Colonic mucosa (tissue), 4 donors: ENCODE measurements at regions not wholly inside any gene's neighbourhood (a gene's known extent, or its start where the extent isn't known, plus 50 kb on each side); places are given as distances from the start of the nearest gene placed in this dataset.

ENCODE experiments used
- DNase-seq: peaks from one replicate; pipeline ENCODE4 v3.0.0-alpha.2; 2020
- H3K27ac ChIP-seq: fragments of 200-600 bp; one replicate; pipeline ENCODE4 v1.8.0; 2021
- H3K27me3 ChIP-seq: fragments of 200-600 bp; one replicate; pipeline ENCODE4 v1.8.0; 2021
- H3K36me3 ChIP-seq: fragments of 200-600 bp; one replicate; pipeline ENCODE4 v1.8.0; 2021
- H3K4me1 ChIP-seq: fragments of 200-600 bp; one replicate; pipeline ENCODE4 v1.8.0; 2021; ENCODE audit warnings: mild to moderate bottlenecking
- H3K4me3 ChIP-seq: fragments of 200-600 bp; one replicate; pipeline ENCODE4 v1.8.0; 2021
- H3K9ac ChIP-seq, 2 donors: one replicate each; pipeline ENCODE4 v1.7.0; 2013; ENCODE audit warnings: control low read depth in 2 of 2, low read depth in 2 of 2, low read length in 2 of 2
- H3K9me3 ChIP-seq: fragments of 200-600 bp; one replicate; pipeline ENCODE4 v1.8.0; 2021
- intact Hi-C: fragments of 100-400 bp; cut with DNase I; formaldehyde crosslinking; loops from one replicate; pipeline ENCODE4 v1.14.1; 2022
- TF ChIP-seq, protein P1 (sequence below): fragments of 200-600 bp; IDR thresholded peaks from one replicate; pipeline ENCODE4 v1.8.0; 2022; ENCODE audit warnings: antibody characterized with exemption, mild to moderate bottlenecking
- donor health status: healthy.
- donor health status: DM: no; HTN: no; CAD: no.
- donor health status: DM: no; HTN: no; CAD: no.

DNA sequence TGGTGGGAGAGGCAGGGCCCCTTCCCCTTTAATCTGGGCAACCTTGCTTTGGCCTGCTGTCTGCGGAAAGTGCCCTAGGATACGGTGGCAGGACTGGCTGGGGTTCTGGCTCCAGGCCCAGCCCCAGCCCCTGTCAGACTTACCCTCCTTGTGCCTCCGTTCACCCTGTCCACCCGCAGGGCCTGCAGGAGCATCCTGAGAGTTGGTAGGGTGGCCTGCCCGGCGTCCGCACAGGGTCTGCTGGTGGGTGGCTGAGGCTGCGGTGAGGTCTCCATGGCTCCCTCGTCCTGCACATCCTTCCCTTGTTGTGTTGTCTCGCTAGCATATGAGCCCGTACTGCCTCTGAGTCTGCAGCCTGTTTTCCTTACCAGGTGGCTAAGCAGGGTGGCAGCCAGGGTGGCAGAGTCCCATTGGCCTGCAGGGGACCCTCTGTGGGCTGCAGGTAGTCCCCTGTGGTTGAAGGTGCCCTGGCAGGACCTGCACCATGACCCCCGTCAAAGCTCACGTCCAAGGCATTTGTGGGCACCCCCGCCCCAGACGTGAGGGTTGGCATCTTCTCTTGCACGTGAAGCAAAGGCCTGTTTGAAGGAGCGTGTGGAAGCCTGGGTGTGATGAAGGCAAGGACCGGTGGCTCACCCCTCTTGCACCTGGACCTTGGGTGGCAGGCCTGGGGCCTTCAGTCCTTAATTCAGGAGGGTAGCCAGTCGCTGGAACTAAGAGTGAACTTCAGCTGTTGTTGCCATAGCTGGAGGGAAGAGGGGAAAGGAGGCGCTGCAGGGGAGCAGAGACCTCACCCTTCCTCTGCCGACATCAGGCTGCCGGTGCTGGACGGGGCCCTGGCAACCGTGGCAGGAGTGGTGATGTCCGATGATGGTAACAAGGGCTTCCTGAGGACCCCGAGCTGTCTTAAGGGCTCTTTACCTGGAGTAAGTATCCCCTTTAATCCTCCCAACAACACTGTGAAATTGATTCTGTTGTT lies 293.7 kb downstream of the SEC14L1 start:
- H3K27me3 ChIP-seq = no peaks in the 10 kb centered on the region
- H3K4me3 ChIP-seq = no peak overlapping the region
- H3K4me1 ChIP-seq = peaks cover 21% of the 10 kb centered on the region
- TF ChIP-seq, protein P1, sequence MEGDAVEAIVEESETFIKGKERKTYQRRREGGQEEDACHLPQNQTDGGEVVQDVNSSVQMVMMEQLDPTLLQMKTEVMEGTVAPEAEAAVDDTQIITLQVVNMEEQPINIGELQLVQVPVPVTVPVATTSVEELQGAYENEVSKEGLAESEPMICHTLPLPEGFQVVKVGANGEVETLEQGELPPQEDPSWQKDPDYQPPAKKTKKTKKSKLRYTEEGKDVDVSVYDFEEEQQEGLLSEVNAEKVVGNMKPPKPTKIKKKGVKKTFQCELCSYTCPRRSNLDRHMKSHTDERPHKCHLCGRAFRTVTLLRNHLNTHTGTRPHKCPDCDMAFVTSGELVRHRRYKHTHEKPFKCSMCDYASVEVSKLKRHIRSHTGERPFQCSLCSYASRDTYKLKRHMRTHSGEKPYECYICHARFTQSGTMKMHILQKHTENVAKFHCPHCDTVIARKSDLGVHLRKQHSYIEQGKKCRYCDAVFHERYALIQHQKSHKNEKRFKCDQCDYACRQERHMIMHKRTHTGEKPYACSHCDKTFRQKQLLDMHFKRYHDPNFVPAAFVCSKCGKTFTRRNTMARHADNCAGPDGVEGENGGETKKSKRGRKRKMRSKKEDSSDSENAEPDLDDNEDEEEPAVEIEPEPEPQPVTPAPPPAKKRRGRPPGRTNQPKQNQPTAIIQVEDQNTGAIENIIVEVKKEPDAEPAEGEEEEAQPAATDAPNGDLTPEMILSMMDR = no peak
- H3K27ac ChIP-seq = peak overlapping the region; percentile 40
- DNase-seq = no peak
- H3K9ac ChIP-seq = peak overlapping the region in 1 of 2 donors; percentile 30
- no peaks in the 10 kb centered on the region for H3K9me3 ChIP-seq
- intact Hi-C loops = no loop called here
- no peaks in the 10 kb centered on the region for H3K36me3 ChIP-seq

DNA sequence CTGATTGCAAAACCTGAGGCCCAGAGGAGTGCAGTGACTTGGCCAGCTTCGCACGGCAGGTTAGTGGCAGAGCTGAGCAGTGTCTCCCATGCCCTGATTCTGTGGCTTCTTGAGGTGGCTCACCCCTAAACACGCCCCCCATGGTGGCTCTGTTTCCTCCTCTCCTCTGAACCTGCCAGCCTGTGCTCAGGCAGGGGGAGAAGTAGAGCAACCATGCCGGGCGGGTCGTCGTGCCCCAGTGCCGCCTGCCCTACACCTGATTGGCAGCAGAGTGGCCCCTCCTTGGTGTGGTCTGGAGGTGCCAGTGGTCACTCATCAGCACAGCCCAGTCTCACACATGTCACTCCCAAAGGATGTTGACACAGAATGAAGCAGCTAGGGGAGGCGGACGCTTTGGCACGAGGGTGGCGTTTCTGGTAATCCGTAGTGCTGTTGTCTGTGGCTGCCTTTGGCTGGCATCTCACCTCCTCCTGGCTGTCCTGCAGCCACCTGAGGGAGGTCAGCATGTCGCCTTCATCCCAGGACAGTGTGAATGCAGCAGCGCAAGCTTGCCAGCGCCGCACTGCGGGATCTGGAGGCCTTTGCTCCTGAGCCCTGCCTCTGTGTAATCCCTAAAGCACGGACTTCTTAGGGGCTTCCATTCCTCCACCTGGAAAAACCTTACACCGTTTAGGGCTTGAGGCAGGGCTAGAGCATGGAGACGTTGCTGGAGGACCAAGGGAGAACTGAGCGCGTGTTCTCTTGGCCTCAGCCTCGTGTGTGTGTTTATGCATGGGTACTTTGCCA lies 294.7 kb downstream of the SEC14L1 start:
- TF ChIP-seq, protein P1 = no peak
- H3K36me3 ChIP-seq = no peaks in the 10 kb centered on the region
- no peak overlapping the region for H3K27ac ChIP-seq
- DNase-seq = no peak
- no peaks in the 10 kb centered on the region for H3K9me3 ChIP-seq
- no peaks in the 10 kb centered on the region for H3K27me3 ChIP-seq
- peaks cover 26% of the 10 kb centered on the region for H3K4me1 ChIP-seq
- H3K9ac ChIP-seq = peak overlapping the region in 1 of 2 donors; percentile 7
- intact Hi-C loops = no loop called here
- H3K4me3 ChIP-seq = no peak overlapping the region

DNA sequence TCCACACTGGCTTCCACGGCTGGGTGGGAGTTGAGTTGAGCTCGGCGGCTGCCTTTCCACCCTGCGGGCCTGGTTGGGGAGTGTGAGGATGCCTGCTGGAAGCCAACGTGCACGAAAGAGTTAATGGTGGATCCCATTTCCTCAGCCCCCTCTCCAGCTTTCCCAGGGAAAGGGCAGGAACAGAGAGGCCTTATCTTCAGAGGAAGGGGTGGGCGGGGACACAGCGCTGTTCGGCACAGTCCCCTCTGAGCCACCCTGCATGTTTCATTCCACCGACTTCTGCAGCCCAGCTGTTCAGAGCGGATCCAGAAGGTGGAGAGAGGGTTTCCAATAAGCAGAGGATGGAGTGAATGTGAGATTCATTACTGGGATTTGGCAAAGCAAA lies 295.3 kb downstream of the SEC14L1 start:
- TF ChIP-seq, protein P1 = no peak
- H3K36me3 ChIP-seq = no peaks in the 10 kb centered on the region
- intact Hi-C loops = no loop called here
- peaks cover 31% of the 10 kb centered on the region for H3K4me1 ChIP-seq
- H3K9me3 ChIP-seq = no peaks in the 10 kb centered on the region
- peak overlapping the region; percentile 28 for H3K27ac ChIP-seq
- no peak overlapping the region for H3K4me3 ChIP-seq
- no peak for DNase-seq
- H3K9ac ChIP-seq = peak overlapping the region in 1 of 2 donors; percentile 7
- H3K27me3 ChIP-seq = no peaks in the 10 kb centered on the region

DNA sequence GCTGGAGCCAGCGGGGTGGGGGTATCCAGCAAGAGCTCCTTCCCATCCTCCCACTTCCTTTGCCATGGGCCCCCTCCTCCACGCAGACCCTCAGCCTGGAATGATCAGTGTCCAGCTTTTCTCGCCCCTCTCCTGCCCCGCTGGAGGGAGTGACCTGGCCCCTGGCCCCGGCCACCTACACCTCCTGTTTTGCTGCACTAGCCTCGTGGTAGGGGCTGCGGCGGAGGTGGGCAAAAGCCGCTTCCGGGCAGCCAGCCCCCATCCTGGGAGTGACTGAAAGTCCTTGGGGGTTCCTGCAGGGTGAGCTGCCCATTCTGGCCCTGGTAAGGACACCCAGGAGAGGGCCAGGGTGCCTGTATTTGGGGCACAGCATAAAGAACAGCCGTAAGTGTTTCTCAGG lies 295.7 kb downstream of the SEC14L1 start:
- no peak overlapping the region for H3K4me3 ChIP-seq
- H3K4me1 ChIP-seq = peaks cover 31% of the 10 kb centered on the region
- DNase-seq = no peak
- H3K27ac ChIP-seq = peak overlapping the region; percentile 28
- TF ChIP-seq, protein P1 = no peak
- intact Hi-C loops = no loop called here
- H3K9me3 ChIP-seq = no peaks in the 10 kb centered on the region
- H3K36me3 ChIP-seq = no peaks in the 10 kb centered on the region
- no peaks in the 10 kb centered on the region for H3K27me3 ChIP-seq
- H3K9ac ChIP-seq = peak overlapping the region in 1 of 2 donors; percentile 24

DNA sequence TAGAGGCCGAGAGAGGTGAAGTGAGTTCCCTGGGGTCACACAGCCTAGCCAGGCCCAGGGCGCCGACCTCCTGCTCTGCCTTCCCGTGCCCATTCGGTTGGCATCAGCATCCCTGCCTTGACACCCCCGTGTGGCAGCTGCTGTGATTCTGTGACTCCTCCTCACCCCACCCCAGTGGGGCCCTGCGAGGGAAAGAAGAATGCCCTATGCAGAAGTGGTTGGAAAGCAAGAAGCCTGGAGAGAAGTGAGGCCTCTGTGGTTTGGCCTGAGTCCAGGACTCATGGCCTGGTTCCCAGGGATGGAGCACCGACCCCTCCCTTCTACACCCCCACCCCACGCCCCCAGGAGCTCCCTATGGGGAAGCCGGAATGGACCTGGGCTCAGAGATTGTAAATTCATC lies 296.2 kb downstream of the SEC14L1 start:
- intact Hi-C loops = no loop called here
- Histone ChIP-seq H3K27me3 (no peaks in the 10 kb centered on the region), H3K36me3 (no peaks in the 10 kb centered on the region), H3K27ac (peak overlapping the region; percentile 28), H3K4me3 (no peak overlapping the region), H3K9me3 (no peaks in the 10 kb centered on the region), H3K9ac (peak overlapping the region in 1 of 2 donors; percentile 24), H3K4me1 (peaks cover 31% of the 10 kb centered on the region)
- peak; percentile 51 for DNase-seq
- TF ChIP-seq, protein P1 = no peak
